Epithelial cell of esophagus (primary cell): ENCODE measurements at regions not wholly inside any gene's neighbourhood (a gene's known extent, or its start where the extent isn't known, plus 50 kb on each side); places are given as distances from the start of the nearest gene placed in this dataset.
"Not testable (repeated sequence)": the region's sequence is repeated elsewhere in the genome, so short reads cannot be mapped to it uniquely, and the experiment has no call there.

ENCODE experiments used
- DNase-seq: peaks from one replicate; pipeline ENCODE4 v3.0.0; 2010; ENCODE audit warnings: low read depth
- H3K4me3 ChIP-seq: 2 replicates; pipeline ENCODE4 v1.5.1; 2011; ENCODE audit warnings: mild to moderate bottlenecking, low read length, control low read depth
- TF ChIP-seq, protein P1 (sequence below): IDR thresholded peaks from 2 replicates; pipeline ENCODE4 v1.5.1; 2011; ENCODE audit warnings: low read depth, mild to moderate bottlenecking, low read length, control low read depth, inconsistent platforms; ENCODE audit not compliant: insufficient read depth; ENCODE audit errors: missing control alignments

DNA sequence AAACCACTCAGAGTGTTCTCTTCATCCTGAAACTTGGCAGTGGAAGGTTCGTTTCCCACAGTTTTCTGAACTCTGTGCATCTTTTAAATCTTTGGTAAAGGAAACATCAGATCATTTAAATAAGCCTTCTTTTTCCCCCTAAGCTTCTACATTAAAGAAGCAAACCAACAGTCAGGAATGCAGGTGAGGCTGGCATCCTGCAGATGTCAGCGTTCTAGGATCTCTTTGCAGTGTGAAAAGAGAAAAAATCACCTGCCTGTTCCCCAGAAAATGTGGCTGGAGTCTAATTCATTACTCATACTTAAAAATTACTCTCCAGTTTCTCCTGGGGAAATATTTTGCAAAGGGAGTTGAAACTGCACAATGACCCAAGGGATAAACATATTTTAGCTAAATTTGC is 64.5 kb upstream of the ZCCHC2 start:
- no peak for DNase-seq
- TF ChIP-seq, protein P1, sequence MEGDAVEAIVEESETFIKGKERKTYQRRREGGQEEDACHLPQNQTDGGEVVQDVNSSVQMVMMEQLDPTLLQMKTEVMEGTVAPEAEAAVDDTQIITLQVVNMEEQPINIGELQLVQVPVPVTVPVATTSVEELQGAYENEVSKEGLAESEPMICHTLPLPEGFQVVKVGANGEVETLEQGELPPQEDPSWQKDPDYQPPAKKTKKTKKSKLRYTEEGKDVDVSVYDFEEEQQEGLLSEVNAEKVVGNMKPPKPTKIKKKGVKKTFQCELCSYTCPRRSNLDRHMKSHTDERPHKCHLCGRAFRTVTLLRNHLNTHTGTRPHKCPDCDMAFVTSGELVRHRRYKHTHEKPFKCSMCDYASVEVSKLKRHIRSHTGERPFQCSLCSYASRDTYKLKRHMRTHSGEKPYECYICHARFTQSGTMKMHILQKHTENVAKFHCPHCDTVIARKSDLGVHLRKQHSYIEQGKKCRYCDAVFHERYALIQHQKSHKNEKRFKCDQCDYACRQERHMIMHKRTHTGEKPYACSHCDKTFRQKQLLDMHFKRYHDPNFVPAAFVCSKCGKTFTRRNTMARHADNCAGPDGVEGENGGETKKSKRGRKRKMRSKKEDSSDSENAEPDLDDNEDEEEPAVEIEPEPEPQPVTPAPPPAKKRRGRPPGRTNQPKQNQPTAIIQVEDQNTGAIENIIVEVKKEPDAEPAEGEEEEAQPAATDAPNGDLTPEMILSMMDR = peak; percentile 23
- no peak overlapping the region for H3K4me3 ChIP-seq

DNA sequence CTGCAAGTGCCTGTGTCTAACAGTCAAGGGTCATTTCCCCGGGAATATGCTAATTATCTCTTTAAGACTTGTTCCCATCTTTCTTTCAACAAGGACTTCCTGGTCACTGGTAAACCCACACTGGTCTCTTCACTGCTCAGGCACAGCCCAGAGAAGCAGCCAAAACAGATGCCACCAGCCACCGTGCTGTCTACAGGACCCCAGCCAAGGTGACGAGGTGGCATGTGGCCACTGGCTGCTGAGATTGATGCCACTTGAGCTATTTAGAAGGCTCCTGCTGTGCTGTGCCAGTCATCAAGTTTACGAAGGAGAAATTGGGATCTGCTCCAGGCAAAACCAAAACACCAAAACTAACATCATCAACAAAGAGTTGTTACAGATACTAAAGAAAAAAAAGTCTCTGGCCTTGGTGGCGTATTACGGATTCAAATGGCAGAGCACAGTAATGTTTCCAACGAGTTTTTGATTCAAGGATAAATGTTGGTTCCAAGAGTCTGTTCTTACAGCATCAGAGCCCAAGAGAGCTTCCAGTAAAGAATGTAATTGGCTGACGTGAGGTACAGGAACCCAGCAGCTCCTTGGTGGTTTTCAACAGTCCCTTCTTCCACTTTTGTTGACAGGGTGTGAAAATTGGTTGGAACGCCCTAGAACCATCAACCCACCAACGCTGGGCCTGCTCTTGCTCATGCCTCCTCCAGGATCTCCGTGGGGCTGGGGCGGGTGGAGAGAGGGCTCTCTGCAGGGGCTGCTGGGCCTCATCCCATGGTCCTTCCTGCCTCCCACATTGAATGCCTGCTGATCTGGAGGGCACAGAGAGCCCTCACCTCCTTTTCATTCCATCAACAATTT is 63.7 kb upstream of the ZCCHC2 start:
- no peak for DNase-seq
- TF ChIP-seq, protein P1 = no peak
- no peak overlapping the region for H3K4me3 ChIP-seq

DNA sequence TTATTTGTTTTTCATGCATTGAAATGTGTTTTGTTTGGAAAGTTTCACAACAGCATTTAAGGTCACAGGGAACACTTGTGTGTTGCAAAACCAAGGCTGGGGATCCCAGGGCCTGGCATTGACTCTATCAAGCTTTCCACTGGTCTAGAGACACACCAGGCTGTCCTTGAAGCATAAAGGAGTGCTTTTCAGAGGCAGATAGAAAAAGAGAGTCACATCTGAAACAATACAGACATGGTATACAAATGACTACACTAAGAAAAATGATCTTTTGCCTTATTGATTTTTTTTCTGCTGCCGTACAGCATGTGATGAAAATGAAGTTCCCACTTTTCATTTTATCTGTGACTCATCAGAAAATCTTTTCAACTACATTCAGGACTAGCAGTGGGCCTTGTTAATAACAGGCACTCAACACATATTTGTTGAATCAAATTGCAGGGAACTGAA is 61.9 kb upstream of the ZCCHC2 start:
- TF ChIP-seq, protein P1 = no peak
- H3K4me3 ChIP-seq = no peak overlapping the region
- no peak for DNase-seq

DNA sequence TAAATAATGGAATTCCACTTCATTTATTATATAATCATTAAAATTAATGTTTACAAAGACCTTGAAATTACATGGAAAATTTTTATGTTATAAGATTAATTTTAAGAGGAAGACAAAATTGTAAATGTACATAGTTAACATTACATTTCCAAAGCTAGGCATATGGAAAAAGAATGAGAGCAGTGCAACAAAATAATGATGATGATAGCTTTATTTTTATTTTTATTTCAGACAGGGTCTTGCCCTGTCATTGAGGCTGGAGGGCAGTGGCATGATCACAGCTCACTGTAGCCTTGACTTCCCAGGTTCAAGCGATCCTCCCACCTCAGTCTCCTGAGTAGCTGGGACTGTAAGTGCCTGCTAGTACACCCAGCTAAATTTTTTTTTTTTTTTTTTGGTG is 61.2 kb upstream of the ZCCHC2 start:
- no peak overlapping the region for H3K4me3 ChIP-seq
- DNase-seq = no peak
- TF ChIP-seq, protein P1 = no peak

DNA sequence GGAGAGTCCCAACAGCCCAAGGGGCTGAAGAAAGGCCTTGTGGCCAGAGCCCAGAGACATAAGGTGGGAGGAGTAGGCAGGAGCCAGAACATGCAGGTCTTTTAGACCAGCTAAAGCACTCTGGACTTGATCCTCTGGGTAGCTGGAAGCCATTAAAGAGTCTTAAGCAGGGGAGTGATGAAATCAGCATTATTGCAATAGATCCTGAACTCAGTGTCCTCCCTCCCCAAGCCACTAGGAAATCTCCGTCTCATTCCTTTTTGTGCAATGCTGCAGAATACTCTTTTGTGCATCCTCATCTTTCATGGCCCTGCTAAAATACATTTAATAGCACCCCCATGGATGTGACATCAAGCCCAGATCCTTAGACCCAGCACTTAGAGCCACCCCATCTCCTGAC is 58.6 kb upstream of the ZCCHC2 start:
- DNase-seq = no peak
- TF ChIP-seq, protein P1 = no peak
- H3K4me3 ChIP-seq = no peak overlapping the region

DNA sequence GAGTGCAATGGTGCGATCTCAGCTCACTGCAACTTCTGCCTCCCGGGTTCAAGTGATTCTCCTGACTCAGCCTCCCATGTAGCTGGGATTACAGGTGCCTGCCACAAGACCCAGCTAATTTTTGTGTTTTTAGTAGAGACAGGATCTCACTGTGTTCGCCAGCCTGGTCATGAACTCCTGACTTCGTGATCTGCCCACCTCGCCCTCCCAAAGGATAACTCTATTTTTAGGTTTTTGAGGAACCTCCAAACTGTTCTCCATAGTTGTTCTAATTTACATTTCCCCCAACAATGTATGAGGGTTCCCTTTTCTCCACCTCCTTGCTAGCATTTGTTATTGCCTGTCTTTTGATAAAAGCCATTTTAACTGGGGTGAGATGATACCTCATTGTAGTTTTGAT is 53.7 kb upstream of the ZCCHC2 start:
- not testable (repeated sequence) for DNase-seq

More for the DNA sequence above, 53.7 kb upstream of the ZCCHC2 start:
- H3K4me3 ChIP-seq = not testable (repeated sequence)
